GM10266 (cell line): ENCODE measurements at regions not wholly inside any gene's neighbourhood (a gene's known extent, or its start where the extent isn't known, plus 50 kb on each side); places are given as distances from the start of the nearest gene placed in this dataset.

Source experiments
- DNase-seq: peaks from one replicate; pipeline ENCODE4 v3.0.0; 2012; ENCODE audit errors: extremely low spot score
- CTCF ChIP-seq: IDR thresholded peaks from 2 replicates; pipeline ENCODE4 v1.5.1; 2012; ENCODE audit warnings: mild to moderate bottlenecking, low read depth; ENCODE audit not compliant: control insufficient read depth, insufficient read depth; ENCODE audit errors: missing control alignments

- TF ChIP-seq CTCF: no peak
- DNase-seq: no peak
Observed at GRCh38 chr16:17768257-17768656, 297.5 kb upstream of the XYLT1 start.

DNA sequence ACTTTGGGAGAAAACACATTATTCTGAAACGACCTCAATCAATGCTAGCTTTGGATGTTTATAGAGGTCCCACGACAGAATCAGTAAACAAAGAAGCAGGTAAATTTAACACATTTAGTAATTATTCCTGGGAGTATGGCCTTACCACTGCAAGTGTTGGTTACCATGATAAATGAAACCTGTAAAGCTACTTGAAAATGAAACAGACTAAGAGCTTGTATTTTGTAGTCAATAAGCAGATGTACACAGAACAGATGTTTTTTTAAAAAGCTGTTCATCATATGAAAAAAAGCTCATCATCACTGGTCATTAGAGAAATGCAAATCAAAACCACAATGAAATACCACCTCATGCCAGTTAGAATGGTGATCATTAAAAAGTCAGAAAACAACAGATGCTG, 295.3 kb upstream of the XYLT1 start:
- no peak for TF ChIP-seq CTCF
- no peak for DNase-seq

GRCh38 chr16:17759451-17760390, 289.0 kb upstream of the XYLT1 start:
- no peak for TF ChIP-seq CTCF
- no peak for DNase-seq

DNA sequence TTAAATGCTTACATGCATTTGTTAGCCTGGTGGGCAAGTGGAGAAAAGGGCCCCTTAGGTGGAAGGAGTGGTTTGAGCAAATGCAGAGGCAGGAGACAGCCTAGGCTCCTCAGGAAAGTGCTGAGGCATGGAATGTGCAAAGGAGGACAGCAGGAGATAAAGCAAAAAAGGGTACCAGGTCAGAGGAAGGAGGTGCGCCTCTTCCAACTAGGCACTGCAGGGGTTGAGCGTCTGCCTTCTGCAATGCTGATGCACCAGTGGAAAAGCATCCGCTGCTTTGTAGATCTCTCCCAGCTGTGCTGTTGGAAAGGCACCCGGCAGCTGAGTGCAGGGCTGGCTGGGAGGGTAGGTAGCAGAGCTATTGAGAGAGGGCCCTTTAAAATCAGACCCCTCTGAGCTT, 287.0 kb upstream of the XYLT1 start:
- no peak for DNase-seq
- no peak for TF ChIP-seq CTCF

- no peak for TF ChIP-seq CTCF
- no peak for DNase-seq
Observed at GRCh38 chr16:17755158-17755557, 284.4 kb upstream of the XYLT1 start.

DNA sequence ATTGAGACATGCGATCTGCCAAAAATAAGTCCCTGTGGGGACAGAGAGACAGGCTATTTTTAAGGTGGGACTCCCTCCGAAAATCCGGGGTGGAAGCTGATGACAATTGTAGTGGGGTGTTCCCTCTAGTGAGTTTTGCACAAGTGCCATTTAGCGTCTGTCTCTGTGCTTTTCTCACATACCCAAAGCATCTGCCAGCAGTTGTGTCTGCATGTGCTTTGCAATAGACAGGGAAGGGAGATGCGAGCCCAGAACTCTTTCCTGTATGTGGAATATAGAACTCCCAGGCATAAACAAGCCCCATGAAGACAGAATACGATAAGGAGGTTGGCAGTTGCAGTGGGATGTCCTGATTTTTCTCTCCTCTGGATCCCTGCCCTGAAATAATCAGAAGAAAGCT, 282.7 kb upstream of the XYLT1 start:
- no peak for DNase-seq
- no peak for TF ChIP-seq CTCF

DNA sequence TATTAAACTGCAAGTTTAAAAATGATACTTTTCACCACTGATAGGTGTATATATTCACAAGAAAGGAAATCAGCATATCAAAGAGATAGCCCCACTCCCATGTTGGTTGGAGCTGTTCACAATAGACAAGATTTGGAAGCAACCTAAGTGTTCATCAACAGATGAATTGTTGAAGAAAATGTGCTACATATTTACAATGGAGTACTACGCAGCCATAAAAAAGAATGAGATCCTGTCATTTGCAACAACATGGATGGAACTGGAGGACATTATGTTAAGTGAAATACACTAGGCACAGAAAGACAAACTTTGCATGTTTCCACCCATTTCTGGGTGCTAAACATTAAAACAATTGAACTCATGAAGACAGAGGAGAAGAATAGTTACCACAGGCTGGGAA, 278.9 kb upstream of the XYLT1 start:
- no peak for DNase-seq
- no peak for TF ChIP-seq CTCF
